ENCODE measurements at regions not wholly inside any gene's neighbourhood (a gene's known extent, or its start where the extent isn't known, plus 50 kb on each side); places are given as distances from the start of the nearest gene placed in this dataset.

DNA sequence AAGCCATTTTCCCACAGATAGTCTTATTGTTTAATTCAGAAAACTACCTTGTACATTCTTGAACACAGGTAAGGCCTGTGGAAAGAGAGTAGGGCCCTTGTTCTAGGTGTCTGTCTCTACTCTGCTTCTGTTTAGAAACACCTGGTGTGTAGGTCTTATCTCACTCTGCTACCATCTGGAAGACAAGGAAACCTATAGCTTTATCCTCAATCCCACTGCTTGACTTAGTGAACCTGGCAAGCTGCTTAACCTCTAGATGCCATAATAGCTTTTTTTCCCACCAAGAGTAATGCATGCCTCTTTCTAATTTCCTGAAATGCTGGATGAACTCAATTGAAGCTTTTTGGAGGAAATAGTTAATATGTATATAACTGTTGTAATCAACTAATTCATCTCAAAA, 82.6 kb upstream of the RAP2B start:
- H3K27ac ChIP-seq (ENCODE audit: low read depth): no peak overlapping the region
- Mint-ChIP-seq H3K4me3 (no peak overlapping the region), H3K9me3 (no peaks in the 10 kb centered on the region), H3K4me1 (peaks cover 4% of the 10 kb centered on the region; the same call in 1 of the 3 replicates), H3K27me3 (ENCODE audit: insufficient read depth, low read depth, poor library complexity) (peaks cover 4% of the 10 kb centered on the region), H3K36me3 (ENCODE audit: low read depth) (no peaks in the 10 kb centered on the region), H3K27ac (no peak overlapping the region)
- no peaks in the 10 kb centered on the region for H3K27me3 ChIP-seq (ENCODE audit: insufficient read depth)
- no peaks in the 10 kb centered on the region for H3K9me2 ChIP-seq (ENCODE audit: insufficient read depth)
- peak overlapping the region; percentile 69; the same call in 1 of the 2 replicates for H2AFZ ChIP-seq
- no peak overlapping the region for H3K4me2 ChIP-seq
- H4K20me1 ChIP-seq (replicated peaks; ENCODE audit: insufficient read depth): no peaks in the 10 kb centered on the region
- H3K79me2 ChIP-seq (replicated peaks; ENCODE audit: insufficient read depth): no peaks in the 10 kb centered on the region
- no peak overlapping the region for H3K4me3 ChIP-seq
- DNase-seq (ENCODE audit: low spot score) (no peak), ATAC-seq (no peak)
- H3F3A ChIP-seq (replicated peaks; ENCODE audit: low read depth): no peaks in the 10 kb centered on the region
- H3K4me1 ChIP-seq (ENCODE audit: insufficient read depth): no peaks in the 10 kb centered on the region
- H3K36me3 ChIP-seq (ENCODE audit: insufficient read depth): no peaks in the 10 kb centered on the region
- TF ChIP-seq, protein P1, sequence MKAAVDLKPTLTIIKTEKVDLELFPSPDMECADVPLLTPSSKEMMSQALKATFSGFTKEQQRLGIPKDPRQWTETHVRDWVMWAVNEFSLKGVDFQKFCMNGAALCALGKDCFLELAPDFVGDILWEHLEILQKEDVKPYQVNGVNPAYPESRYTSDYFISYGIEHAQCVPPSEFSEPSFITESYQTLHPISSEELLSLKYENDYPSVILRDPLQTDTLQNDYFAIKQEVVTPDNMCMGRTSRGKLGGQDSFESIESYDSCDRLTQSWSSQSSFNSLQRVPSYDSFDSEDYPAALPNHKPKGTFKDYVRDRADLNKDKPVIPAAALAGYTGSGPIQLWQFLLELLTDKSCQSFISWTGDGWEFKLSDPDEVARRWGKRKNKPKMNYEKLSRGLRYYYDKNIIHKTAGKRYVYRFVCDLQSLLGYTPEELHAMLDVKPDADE (IDR thresholded peaks at IDR 0.05): no peak
- no peak for TF ChIP-seq JUNB (IDR thresholded peaks at IDR 0.05; ENCODE audit: unreplicated experiment)
- TF ChIP-seq ZNF114 (CRISPR knock-in tag; IDR thresholded peaks at IDR 0.05): no peak

DNA sequence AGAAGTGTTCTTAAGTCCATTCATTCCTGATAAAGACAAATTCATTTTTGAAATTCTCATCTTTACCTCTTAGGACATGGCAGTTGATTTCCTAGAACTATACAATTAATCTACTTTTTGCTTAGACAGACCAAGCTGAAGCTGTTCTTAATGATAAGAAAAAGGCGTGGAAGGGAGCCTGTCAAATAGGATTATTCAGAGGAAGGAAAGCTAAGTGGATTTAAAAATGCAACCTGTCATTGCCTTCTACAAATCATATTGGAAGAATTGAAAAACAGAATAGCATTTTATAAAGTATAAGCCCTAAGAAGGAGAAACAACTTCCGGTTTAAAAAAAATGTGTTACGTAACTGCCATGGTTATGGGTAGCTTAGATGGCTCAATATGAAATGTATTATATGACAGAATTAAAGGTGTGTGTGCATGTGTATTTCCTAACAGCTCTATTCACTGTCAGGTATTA, 81.2 kb upstream of the RAP2B start:
- Mint-ChIP-seq H3K9me3 (no peaks in the 10 kb centered on the region), H3K4me3 (no peak overlapping the region), H3K4me1 (peaks cover 6% of the 10 kb centered on the region; the same call in 1 of the 3 replicates), H3K27me3 (ENCODE audit: insufficient read depth, low read depth, poor library complexity) (peaks cover 4% of the 10 kb centered on the region), H3K27ac (no peak overlapping the region), H3K36me3 (ENCODE audit: low read depth) (no peaks in the 10 kb centered on the region)
- Histone ChIP-seq H3F3A (replicated peaks; ENCODE audit: low read depth) (no peaks in the 10 kb centered on the region), H3K36me3 (ENCODE audit: insufficient read depth) (no peaks in the 10 kb centered on the region), H3K27ac (ENCODE audit: low read depth) (no peak overlapping the region), H2AFZ (no peak overlapping the region), H3K27me3 (ENCODE audit: insufficient read depth) (no peaks in the 10 kb centered on the region), H3K4me1 (ENCODE audit: insufficient read depth) (peaks cover 2% of the 10 kb centered on the region), H3K9me2 (ENCODE audit: insufficient read depth) (no peaks in the 10 kb centered on the region), H3K79me2 (replicated peaks; ENCODE audit: insufficient read depth) (no peaks in the 10 kb centered on the region), H3K4me3 (no peak overlapping the region), H4K20me1 (replicated peaks; ENCODE audit: insufficient read depth) (no peaks in the 10 kb centered on the region), H3K4me2 (no peak overlapping the region)
- DNase-seq (ENCODE audit: low spot score) (no peak), ATAC-seq (no peak)
- TF ChIP-seq, protein P2, sequence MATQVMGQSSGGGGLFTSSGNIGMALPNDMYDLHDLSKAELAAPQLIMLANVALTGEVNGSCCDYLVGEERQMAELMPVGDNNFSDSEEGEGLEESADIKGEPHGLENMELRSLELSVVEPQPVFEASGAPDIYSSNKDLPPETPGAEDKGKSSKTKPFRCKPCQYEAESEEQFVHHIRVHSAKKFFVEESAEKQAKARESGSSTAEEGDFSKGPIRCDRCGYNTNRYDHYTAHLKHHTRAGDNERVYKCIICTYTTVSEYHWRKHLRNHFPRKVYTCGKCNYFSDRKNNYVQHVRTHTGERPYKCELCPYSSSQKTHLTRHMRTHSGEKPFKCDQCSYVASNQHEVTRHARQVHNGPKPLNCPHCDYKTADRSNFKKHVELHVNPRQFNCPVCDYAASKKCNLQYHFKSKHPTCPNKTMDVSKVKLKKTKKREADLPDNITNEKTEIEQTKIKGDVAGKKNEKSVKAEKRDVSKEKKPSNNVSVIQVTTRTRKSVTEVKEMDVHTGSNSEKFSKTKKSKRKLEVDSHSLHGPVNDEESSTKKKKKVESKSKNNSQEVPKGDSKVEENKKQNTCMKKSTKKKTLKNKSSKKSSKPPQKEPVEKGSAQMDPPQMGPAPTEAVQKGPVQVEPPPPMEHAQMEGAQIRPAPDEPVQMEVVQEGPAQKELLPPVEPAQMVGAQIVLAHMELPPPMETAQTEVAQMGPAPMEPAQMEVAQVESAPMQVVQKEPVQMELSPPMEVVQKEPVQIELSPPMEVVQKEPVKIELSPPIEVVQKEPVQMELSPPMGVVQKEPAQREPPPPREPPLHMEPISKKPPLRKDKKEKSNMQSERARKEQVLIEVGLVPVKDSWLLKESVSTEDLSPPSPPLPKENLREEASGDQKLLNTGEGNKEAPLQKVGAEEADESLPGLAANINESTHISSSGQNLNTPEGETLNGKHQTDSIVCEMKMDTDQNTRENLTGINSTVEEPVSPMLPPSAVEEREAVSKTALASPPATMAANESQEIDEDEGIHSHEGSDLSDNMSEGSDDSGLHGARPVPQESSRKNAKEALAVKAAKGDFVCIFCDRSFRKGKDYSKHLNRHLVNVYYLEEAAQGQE (IDR thresholded peaks at IDR 0.05; ENCODE audit: unreplicated experiment): no peak
- TF ChIP-seq STAT1 (IDR thresholded peaks at IDR 0.05; ENCODE audit: unreplicated experiment): no peak
- no peak for TF ChIP-seq CREB1 (CRISPR knock-in tag; IDR thresholded peaks at IDR 0.05; ENCODE audit: low read depth)
- no peak for TF ChIP-seq EZH2phosphoT487 (IDR thresholded peaks at IDR 0.05; ENCODE audit: unreplicated experiment)
- TF ChIP-seq, protein P3, sequence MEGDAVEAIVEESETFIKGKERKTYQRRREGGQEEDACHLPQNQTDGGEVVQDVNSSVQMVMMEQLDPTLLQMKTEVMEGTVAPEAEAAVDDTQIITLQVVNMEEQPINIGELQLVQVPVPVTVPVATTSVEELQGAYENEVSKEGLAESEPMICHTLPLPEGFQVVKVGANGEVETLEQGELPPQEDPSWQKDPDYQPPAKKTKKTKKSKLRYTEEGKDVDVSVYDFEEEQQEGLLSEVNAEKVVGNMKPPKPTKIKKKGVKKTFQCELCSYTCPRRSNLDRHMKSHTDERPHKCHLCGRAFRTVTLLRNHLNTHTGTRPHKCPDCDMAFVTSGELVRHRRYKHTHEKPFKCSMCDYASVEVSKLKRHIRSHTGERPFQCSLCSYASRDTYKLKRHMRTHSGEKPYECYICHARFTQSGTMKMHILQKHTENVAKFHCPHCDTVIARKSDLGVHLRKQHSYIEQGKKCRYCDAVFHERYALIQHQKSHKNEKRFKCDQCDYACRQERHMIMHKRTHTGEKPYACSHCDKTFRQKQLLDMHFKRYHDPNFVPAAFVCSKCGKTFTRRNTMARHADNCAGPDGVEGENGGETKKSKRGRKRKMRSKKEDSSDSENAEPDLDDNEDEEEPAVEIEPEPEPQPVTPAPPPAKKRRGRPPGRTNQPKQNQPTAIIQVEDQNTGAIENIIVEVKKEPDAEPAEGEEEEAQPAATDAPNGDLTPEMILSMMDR (conservative IDR thresholded peaks at IDR 0.05; ENCODE audit: low read depth in 2 of 2): no peak
- no peak for TF ChIP-seq ZNF331 (CRISPR knock-in tag; IDR thresholded peaks at IDR 0.05; ENCODE audit: low read depth)
- TF ChIP-seq POLR2AphosphoS5 (IDR thresholded peaks at IDR 0.05; ENCODE audit: low read depth): no peak
- no peak for TF ChIP-seq NANOG (IDR thresholded peaks at IDR 0.05; ENCODE audit: borderline replicate concordance)
- TF ChIP-seq, protein P1 (IDR thresholded peaks at IDR 0.05): no peak

Data from GM23338 (cell line).